ENCODE measurements at regions not wholly inside any gene's neighbourhood (a gene's known extent, or its start where the extent isn't known, plus 50 kb on each side); places are given as distances from the start of the nearest gene placed in this dataset.

DNA sequence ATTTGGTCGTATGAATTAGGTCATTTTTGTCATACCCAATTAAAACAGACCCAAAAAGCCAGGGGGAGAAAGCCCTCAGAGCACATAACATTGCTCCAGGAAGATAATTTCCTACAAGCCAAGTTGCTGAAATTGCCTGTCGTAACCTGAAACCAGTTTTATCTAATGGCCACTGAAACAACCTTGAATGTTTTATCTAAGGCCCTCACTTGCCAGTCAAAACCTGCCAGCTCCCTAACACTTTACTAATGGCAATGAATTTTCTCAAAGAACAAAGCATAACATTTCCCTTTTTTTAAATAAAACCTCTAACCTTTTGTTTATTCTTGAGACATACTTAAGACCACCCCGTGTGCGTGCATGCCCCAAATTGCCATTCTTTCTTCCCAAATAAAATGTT lies 496.2 kb upstream of the KLHL1 start:
- intact Hi-C loops (cut with DNase I), result no loop called here
- Histone ChIP-seq H3K4me1 (no peaks in the 10 kb centered on the region), H3K27me3 (ENCODE audit: insufficient read depth in 3 of 3, low read length in 2 of 3) (no peaks in the 10 kb centered on the region), H3K4me3 (no peak overlapping the region), H3K9me3 (no peaks in the 10 kb centered on the region), H3K27ac (no peak overlapping the region), H3K36me3 (ENCODE audit: insufficient read depth in 1 of 2, low read depth in 1 of 2) (no peaks in the 10 kb centered on the region)
- TF ChIP-seq CTCF (IDR thresholded peaks at IDR 0.05), result no peak
- DNase-seq (no peak), ATAC-seq (no peak)
- 57 to 64% (median 62%) methylated on average over 4 of the region's 4 CpGs for WGBS, 3 donors

DNA sequence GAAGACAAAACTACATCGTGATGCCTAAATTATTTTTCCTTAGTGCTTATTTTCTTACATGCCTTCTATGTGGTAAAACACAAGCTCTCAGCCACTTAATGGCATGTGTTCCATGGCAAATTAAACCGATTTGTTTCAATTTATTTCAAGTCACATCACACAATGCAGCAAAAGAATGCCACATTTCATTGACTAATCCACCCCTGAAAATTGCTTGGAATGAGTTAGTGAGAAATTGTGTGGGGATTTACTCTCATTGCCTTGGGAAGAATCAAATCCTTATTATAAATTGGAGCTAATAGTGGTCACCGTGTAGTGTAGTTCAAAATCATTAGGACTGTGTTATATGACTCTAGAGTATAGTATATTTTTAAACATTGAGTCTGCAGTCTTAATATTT lies 485.5 kb upstream of the KLHL1 start:
- Histone ChIP-seq H3K4me1 (no peaks in the 10 kb centered on the region), H3K27me3 (ENCODE audit: insufficient read depth in 3 of 3, low read length in 2 of 3) (no peaks in the 10 kb centered on the region), H3K27ac (no peak overlapping the region), H3K4me3 (no peak overlapping the region), H3K9me3 (no peaks in the 10 kb centered on the region), H3K36me3 (ENCODE audit: insufficient read depth in 1 of 2, low read depth in 1 of 2) (no peaks in the 10 kb centered on the region)
- 9 to 14% (median 12%) methylated on average over 3 of the region's 3 CpGs for WGBS, 3 donors
- intact Hi-C loops (cut with DNase I), result no loop called here
- ATAC-seq (no peak), DNase-seq (no peak)
- TF ChIP-seq CTCF (IDR thresholded peaks at IDR 0.05), result no peak

DNA sequence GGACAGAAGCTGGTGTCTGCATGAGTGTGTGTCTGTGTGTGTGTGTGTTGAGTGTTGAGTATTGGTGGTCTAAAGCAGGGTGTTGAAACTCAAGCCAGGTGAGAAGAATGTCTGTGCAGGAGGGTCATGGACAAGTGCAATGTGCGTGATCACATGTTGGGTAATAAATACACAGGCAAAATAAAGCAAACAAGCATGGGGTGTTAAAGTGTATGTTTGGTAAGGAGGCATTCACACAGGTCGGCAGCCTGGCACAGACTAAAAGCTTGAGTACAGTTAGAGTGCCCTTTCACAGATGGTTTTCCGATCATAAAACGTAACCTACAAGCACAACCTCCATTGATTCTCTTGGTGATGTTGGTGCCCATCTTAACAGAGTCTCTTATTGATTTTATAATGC lies 476.9 kb upstream of the KLHL1 start:
- WGBS, 3 donors, result 88 to 94% (median 88%) methylated on average over 4 of the region's 4 CpGs
- DNase-seq (no peak), ATAC-seq (no peak)
- Histone ChIP-seq H3K4me3 (no peak overlapping the region), H3K4me1 (no peaks in the 10 kb centered on the region), H3K36me3 (ENCODE audit: insufficient read depth in 1 of 2, low read depth in 1 of 2) (no peaks in the 10 kb centered on the region), H3K27me3 (ENCODE audit: insufficient read depth in 3 of 3, low read length in 2 of 3) (no peaks in the 10 kb centered on the region), H3K9me3 (no peaks in the 10 kb centered on the region), H3K27ac (no peak overlapping the region)
- TF ChIP-seq CTCF (IDR thresholded peaks at IDR 0.05), result no peak
- intact Hi-C loops (cut with DNase I), result no loop called here

DNA sequence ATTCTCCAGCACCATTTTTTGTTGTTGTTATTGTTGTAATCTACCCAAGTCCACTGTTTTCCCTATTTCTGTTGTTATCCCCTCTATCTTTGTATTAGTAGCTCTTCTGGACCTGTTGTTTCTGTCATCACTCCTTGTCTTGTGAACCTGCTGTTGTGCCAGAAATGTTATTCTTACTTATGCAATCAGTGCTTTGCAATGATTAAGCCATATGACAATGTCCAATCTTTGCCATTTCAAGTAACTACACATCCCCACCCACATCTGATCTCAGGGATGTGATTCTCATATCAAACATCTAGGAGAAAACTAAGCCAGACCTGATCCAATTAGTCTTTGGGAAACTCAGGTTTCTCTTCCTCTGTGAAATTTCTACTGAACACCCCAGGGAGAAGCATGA lies 472.6 kb upstream of the KLHL1 start:
- Histone ChIP-seq H3K27me3 (ENCODE audit: insufficient read depth in 3 of 3, low read length in 2 of 3) (no peaks in the 10 kb centered on the region), H3K4me1 (no peaks in the 10 kb centered on the region), H3K36me3 (ENCODE audit: insufficient read depth in 1 of 2, low read depth in 1 of 2) (no peaks in the 10 kb centered on the region), H3K4me3 (no peak overlapping the region), H3K27ac (no peak overlapping the region), H3K9me3 (no peaks in the 10 kb centered on the region)
- DNase-seq, result no peak
- intact Hi-C loops (cut with DNase I), result no loop called here
- ATAC-seq, result no peak
- TF ChIP-seq CTCF (IDR thresholded peaks at IDR 0.05), result no peak

- intact Hi-C loops (cut with DNase I), result no loop called here
- Histone ChIP-seq H3K9me3 (no peaks in the 10 kb centered on the region), H3K4me3 (no peak overlapping the region), H3K27ac (no peak overlapping the region), H3K4me1 (no peaks in the 10 kb centered on the region), H3K36me3 (ENCODE audit: insufficient read depth in 1 of 2, low read depth in 1 of 2) (no peaks in the 10 kb centered on the region), H3K27me3 (ENCODE audit: insufficient read depth in 3 of 3, low read length in 2 of 3) (no peaks in the 10 kb centered on the region)
- no peak for TF ChIP-seq CTCF (IDR thresholded peaks at IDR 0.05)
- ATAC-seq, result no peak
- 87 to 90% (median 89%) methylated on average over 3 of the region's 3 CpGs for WGBS, 3 donors
- no peak for DNase-seq
Observed at GRCh38 chr13:70579941-70580340, 471.7 kb upstream of the KLHL1 start.
